B cell (primary cell): ENCODE measurements at regions not wholly inside any gene's neighbourhood (a gene's known extent, or its start where the extent isn't known, plus 50 kb on each side); places are given as distances from the start of the nearest gene placed in this dataset.

Experiments
- ATAC-seq: fragments of 200-7000 bp; cut with Tn5 transposase; one replicate; pipeline ENCODE4 v1.10.0; 2021; ENCODE audit warnings: low read depth, mild to moderate bottlenecking, moderate number of reproducible peaks, moderate library complexity
- CTCF ChIA-PET: fragments of 350-600 bp; sonication (Branson Sonifier 250); formaldehyde crosslinking; loops from one replicate; lab custom pipeline; 2021; ENCODE audit warnings: antibody characterized with exemption, inconsistent platforms; lab: Charles Lee
- POLR2A ChIA-PET: fragments of 350-600 bp; sonication (Branson Sonifier 250); formaldehyde crosslinking; loops from one replicate; lab custom pipeline; 2021; ENCODE audit warnings: antibody characterized with exemption; lab: Charles Lee
- DNase-seq: peaks from one replicate; pipeline ENCODE4 v3.0.0; 2013
- H2AFZ ChIP-seq: 2 replicates; pipeline ENCODE4 v1.6.1; 2012; ENCODE audit warnings: mild to moderate bottlenecking, low read depth, low read length; ENCODE audit not compliant: insufficient read depth, poor library complexity, severe bottlenecking
- H3K27ac ChIP-seq, 2 donors: 1 replicate in 1 of 2; 2 replicates in 1 of 2; pipeline ENCODE4 v1.5.1; 2012 to 2013; ENCODE audit warnings: low read length in 2 of 2, mild to moderate bottlenecking in 2 of 2, moderate library complexity in 1 of 2
- H3K27me3 ChIP-seq, 4 experiments: fragments of 200-600 bp in 1 of 4; sonication (generic) in 1 of 4; replicated peaks in 1 of 4; 1 replicate in 2 of 4; 2 replicates in 2 of 4; pipeline versions ENCODE4 v1.6.1 to v1.7.0; 2013 to 2016; ENCODE audit warnings: low read length in 3 of 4, mild to moderate bottlenecking in 2 of 4, mixed read lengths in 1 of 4, moderate library complexity in 1 of 4; ENCODE audit not compliant: insufficient read depth in 4 of 4, control insufficient read depth in 3 of 4; ENCODE audit errors: control extremely low read depth in 1 of 4
- H3K36me3 ChIP-seq, 2 experiments: replicated peaks in 1 of 2; 1 replicate in 1 of 2; 2 replicates in 1 of 2; pipeline versions ENCODE4 v1.6.1 to v1.7.1; 2013; ENCODE audit warnings: low read length in 1 of 2; ENCODE audit not compliant: insufficient read depth in 2 of 2, control insufficient read depth in 1 of 2; ENCODE audit errors: control extremely low read depth in 1 of 2, extremely low read depth in 1 of 2
- H3K4me1 ChIP-seq, 2 donors: fragments of 200-600 bp in 1 of 2; sonication (generic) in 1 of 2; 1 replicate in 1 of 2; 2 replicates in 1 of 2; pipeline versions ENCODE4 v1.5.1 to v1.6.1; 2013 to 2017; ENCODE audit warnings: low read length in 2 of 2; ENCODE audit not compliant: control insufficient read depth in 2 of 2, insufficient read depth in 2 of 2
- H3K4me2 ChIP-seq: replicated peaks from 2 replicates; pipeline ENCODE3; 2012; ENCODE audit warnings: mild to moderate bottlenecking, low read depth, low read length; ENCODE audit not compliant: poor library complexity, severe bottlenecking
- H3K4me3 ChIP-seq, 5 experiments: fragments of 200-600 bp in 1 of 5; sonication (generic) in 1 of 5; 1 replicate in 3 of 5; 2 replicates in 2 of 5; pipeline versions ENCODE4 v1.5.1 to v1.7.0; 2011 to 2016; ENCODE audit warnings: low read length in 4 of 5, mild to moderate bottlenecking in 4 of 5, low read depth in 2 of 5, control low read depth in 1 of 5, moderate library complexity in 1 of 5; ENCODE audit not compliant: insufficient read depth in 1 of 5; ENCODE audit errors: control extremely low read depth in 1 of 5, extremely low read depth in 1 of 5
- H3K79me2 ChIP-seq: fragments of 200-600 bp; sonication (generic); one replicate; pipeline ENCODE4 v1.6.0; 2016; ENCODE audit warnings: low read length; ENCODE audit not compliant: control insufficient read depth, insufficient read depth
- H3K9ac ChIP-seq: fragments of 200-600 bp; sonication (generic); 2 replicates; pipeline ENCODE4 v1.6.1; 2017; ENCODE audit warnings: mild to moderate bottlenecking, low read length, moderate library complexity
- H3K9me3 ChIP-seq, 3 donors: one replicate each; pipeline versions ENCODE4 v1.6.1 to v1.7.1; 2013; ENCODE audit warnings: low read length in 2 of 3; ENCODE audit not compliant: control insufficient read depth in 2 of 3, insufficient read depth in 1 of 3; ENCODE audit errors: control extremely low read depth in 1 of 3
- H4K20me1 ChIP-seq: 2 replicates; pipeline ENCODE4 v1.6.0; 2012; ENCODE audit warnings: mild to moderate bottlenecking, low read length; ENCODE audit not compliant: insufficient read depth, control insufficient read depth, poor library complexity, severe bottlenecking
- H3K27ac Mint-ChIP-seq: one replicate; pipeline ENCODE4 v1.8.0; 2021; ENCODE audit warnings: mixed read lengths
- H3K27me3 Mint-ChIP-seq: one replicate; pipeline ENCODE4 v1.8.0; 2021; ENCODE audit warnings: mixed read lengths
- H3K4me1 Mint-ChIP-seq: one replicate; pipeline ENCODE4 v1.8.0; 2021; ENCODE audit warnings: mixed read lengths
- H3K4me3 Mint-ChIP-seq: one replicate; pipeline ENCODE4 v1.8.0; 2021; ENCODE audit warnings: mixed read lengths
- H3K9me3 Mint-ChIP-seq: one replicate; pipeline ENCODE4 v1.8.0; 2022; ENCODE audit warnings: mixed read lengths; ENCODE audit not compliant: insufficient read depth
- EZH2 ChIP-seq: IDR thresholded peaks from 2 replicates; pipeline ENCODE4 v1.6.1; 2012; ENCODE audit warnings: borderline replicate concordance, low read depth, mild to moderate bottlenecking, moderate library complexity, low read length; ENCODE audit not compliant: insufficient read depth, poor library complexity, severe bottlenecking
- WGBS: methylation state at CpG from one replicate; pipeline ENCODE4 v1.1.5; 2013; ENCODE audit warnings: missing lambda C conversion rate; ENCODE audit not compliant: insufficient coverage; 5-methylcytosine and 5-hydroxymethylcytosine counted together
- intact Hi-C: fragments of 100-400 bp; cut with micrococcal nuclease; formaldehyde crosslinking; loops from one replicate; pipeline ENCODE4 v1.10.0; 2022
- TF ChIP-seq, protein P1 (sequence below): fragments of 200-600 bp; IDR thresholded peaks from one replicate; pipeline ENCODE4 v1.8.0; 2022; ENCODE audit warnings: antibody characterized with exemption, mild to moderate bottlenecking

DNA sequence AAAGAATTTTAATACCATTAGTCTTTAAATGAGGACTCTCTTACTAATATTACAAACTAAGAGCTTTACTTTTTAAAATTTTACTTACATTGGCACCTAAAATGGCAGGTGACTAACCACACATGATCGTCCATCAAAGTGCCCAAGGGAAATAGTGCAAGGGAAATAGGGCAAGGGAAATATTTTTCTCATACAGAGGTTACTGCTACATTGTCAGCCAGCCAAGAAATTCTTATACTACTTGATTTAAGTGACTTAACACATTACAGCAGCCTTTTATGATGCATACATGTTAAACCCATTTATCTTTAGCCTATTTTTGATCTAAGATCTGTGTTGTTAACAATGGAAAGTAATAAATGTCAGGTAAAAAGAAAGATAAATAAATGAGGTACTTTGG, 587.2 kb upstream of the PKDCC start:
- intact Hi-C loops, result no loop called here
- Mint-ChIP-seq H3K27me3 (no peaks in the 10 kb centered on the region), H3K4me3 (no peak overlapping the region), H3K27ac (no peak overlapping the region), H3K4me1 (no peaks in the 10 kb centered on the region), H3K9me3 (no peaks in the 10 kb centered on the region)
- ChIA-PET CTCF (no interaction called here), POLR2A (no interaction called here)
- Histone ChIP-seq H3K9me3 (no peaks in the 10 kb centered on the region), H3K36me3 (no peaks in the 10 kb centered on the region), H3K4me2 (no peak overlapping the region), H3K9ac (no peak overlapping the region), H3K4me3 (no peak overlapping the region), H2AFZ (no peak overlapping the region), H3K27me3 (no peaks in the 10 kb centered on the region), H4K20me1 (no peaks in the 10 kb centered on the region), H3K27ac (no peak overlapping the region), H3K79me2 (no peaks in the 10 kb centered on the region), H3K4me1 (no peaks in the 10 kb centered on the region)
- TF ChIP-seq, protein P1, sequence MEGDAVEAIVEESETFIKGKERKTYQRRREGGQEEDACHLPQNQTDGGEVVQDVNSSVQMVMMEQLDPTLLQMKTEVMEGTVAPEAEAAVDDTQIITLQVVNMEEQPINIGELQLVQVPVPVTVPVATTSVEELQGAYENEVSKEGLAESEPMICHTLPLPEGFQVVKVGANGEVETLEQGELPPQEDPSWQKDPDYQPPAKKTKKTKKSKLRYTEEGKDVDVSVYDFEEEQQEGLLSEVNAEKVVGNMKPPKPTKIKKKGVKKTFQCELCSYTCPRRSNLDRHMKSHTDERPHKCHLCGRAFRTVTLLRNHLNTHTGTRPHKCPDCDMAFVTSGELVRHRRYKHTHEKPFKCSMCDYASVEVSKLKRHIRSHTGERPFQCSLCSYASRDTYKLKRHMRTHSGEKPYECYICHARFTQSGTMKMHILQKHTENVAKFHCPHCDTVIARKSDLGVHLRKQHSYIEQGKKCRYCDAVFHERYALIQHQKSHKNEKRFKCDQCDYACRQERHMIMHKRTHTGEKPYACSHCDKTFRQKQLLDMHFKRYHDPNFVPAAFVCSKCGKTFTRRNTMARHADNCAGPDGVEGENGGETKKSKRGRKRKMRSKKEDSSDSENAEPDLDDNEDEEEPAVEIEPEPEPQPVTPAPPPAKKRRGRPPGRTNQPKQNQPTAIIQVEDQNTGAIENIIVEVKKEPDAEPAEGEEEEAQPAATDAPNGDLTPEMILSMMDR, result no peak
- TF ChIP-seq EZH2, result no peak
- ATAC-seq (no peak), DNase-seq (no peak)
- no CpG with 5 or more reads among the region's 1 CpG for WGBS

DNA sequence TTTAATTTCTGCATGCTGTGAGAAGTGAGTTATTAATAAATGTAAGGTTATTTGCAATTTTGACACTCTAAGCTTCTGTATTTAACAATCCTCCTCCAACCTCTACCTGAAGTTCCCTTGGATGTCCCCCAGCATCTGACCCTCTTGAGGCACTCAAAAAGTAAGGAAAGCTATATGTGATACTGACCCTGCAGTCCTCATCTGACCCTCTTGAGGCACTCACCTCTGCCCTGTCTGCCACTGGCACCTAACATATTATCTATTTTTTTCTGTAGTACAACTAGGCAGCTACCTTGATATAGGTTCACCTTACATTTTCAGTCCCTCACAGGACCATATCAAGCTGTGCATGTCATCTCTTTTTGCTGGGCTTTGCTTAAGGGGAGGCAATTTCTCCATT, 583.4 kb upstream of the PKDCC start:
- H3K9me3 Mint-ChIP-seq, result no peaks in the 10 kb centered on the region
- Histone ChIP-seq H3K4me2 (no peak overlapping the region), H3K4me1 (no peaks in the 10 kb centered on the region), H3K27ac (no peak overlapping the region), H3K9ac (no peak overlapping the region), H4K20me1 (no peaks in the 10 kb centered on the region), H3K27me3 (no peaks in the 10 kb centered on the region), H2AFZ (no peak overlapping the region), H3K4me3 (no peak overlapping the region), H3K79me2 (no peaks in the 10 kb centered on the region), H3K36me3 (no peaks in the 10 kb centered on the region), H3K9me3 (no peaks in the 10 kb centered on the region)
- H3K27me3 Mint-ChIP-seq, result no peaks in the 10 kb centered on the region
- no peaks in the 10 kb centered on the region for H3K4me1 Mint-ChIP-seq
- ChIA-PET CTCF (no interaction called here), POLR2A (no interaction called here)
- TF ChIP-seq, protein P1, result no peak
- no peak for TF ChIP-seq EZH2
- no peak overlapping the region for H3K4me3 Mint-ChIP-seq
- no peak for DNase-seq
- ATAC-seq, result no peak
- intact Hi-C loops, result no loop called here
- no peak overlapping the region for H3K27ac Mint-ChIP-seq
